ENCODE measurements at regions not wholly inside any gene's neighbourhood (a gene's known extent, or its start where the extent isn't known, plus 50 kb on each side); places are given as distances from the start of the nearest gene placed in this dataset.

DNA sequence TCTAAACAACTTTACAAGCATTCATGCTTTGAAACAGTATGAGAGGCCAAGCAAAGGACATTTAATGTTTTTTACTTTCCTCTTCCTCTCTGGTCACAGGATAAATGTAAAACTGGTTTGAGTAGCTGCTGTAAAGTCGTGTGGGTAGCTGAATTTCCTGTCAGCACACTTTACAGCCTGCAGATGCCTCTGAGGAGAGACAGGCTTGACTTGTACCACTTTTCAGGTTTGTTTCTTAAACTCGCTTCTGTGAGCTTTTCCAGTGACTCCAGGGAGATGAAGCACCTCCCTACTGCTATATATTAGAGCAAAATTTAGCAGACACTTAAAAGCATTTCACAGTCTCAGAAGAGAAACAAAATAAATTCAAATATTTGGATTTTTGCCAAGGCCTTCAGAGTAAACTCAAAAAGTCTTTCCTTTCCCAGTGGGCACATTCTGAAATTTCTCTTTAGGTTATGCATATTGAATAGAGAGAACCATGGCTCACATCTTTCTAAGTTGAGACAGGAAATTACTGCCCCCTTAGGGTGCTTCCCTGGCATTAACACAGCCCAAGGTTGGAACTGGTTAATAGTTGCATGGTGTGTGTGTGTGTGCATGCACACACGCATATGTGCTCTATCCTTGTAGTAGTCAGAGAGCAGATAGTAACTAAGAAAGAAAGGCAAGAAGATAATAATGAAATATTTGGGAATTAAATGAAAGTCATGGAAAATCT is 557.3 kb upstream of the MIS18BP1 start:
- TF ChIP-seq, protein P1, sequence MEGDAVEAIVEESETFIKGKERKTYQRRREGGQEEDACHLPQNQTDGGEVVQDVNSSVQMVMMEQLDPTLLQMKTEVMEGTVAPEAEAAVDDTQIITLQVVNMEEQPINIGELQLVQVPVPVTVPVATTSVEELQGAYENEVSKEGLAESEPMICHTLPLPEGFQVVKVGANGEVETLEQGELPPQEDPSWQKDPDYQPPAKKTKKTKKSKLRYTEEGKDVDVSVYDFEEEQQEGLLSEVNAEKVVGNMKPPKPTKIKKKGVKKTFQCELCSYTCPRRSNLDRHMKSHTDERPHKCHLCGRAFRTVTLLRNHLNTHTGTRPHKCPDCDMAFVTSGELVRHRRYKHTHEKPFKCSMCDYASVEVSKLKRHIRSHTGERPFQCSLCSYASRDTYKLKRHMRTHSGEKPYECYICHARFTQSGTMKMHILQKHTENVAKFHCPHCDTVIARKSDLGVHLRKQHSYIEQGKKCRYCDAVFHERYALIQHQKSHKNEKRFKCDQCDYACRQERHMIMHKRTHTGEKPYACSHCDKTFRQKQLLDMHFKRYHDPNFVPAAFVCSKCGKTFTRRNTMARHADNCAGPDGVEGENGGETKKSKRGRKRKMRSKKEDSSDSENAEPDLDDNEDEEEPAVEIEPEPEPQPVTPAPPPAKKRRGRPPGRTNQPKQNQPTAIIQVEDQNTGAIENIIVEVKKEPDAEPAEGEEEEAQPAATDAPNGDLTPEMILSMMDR (IDR thresholded peaks at IDR 0.05): no peak
- TF ChIP-seq POLR2A (IDR thresholded peaks at IDR 0.05): no peak
